NCI-H748 (cell line): ENCODE measurements at regions not wholly inside any gene's neighbourhood (a gene's known extent, or its start where the extent isn't known, plus 50 kb on each side); places are given as distances from the start of the nearest gene placed in this dataset.
"Not testable (repeated sequence)": the region's sequence is repeated elsewhere in the genome, so short reads cannot be mapped to it uniquely, and the experiment has no call there.

Experiments used
- DNase-seq: peaks from one replicate; lab custom pipeline; 2025; ENCODE audit not compliant: unreplicated experiment; lab: John Stamatoyannopoulos, UW

GRCh38 chr13:91242652-91243051 is 104.8 kb upstream of the MIR17HG start:
- DNase-seq = no peak

- DNase-seq = no peak
Measured at GRCh38 chr13:91245288-91245687, 102.2 kb upstream of the MIR17HG start.

- peak; percentile 25 for DNase-seq
Measured at GRCh38 chr13:91247768-91248167, 99.7 kb upstream of the MIR17HG start.

GRCh38 chr13:91248249-91248648 is 99.2 kb upstream of the MIR17HG start:
- DNase-seq = no peak

- DNase-seq = no peak
Measured at GRCh38 chr13:91249370-91249769, 98.1 kb upstream of the MIR17HG start.

- no peak for DNase-seq
Measured at GRCh38 chr13:91249861-91250260, 97.6 kb upstream of the MIR17HG start.

GRCh38 chr13:91251573-91251972 is 95.9 kb upstream of the MIR17HG start:
- DNase-seq = not testable (repeated sequence)

- no peak for DNase-seq
Measured at GRCh38 chr13:91264484-91264883, 83.0 kb upstream of the MIR17HG start.

- DNase-seq = no peak
Measured at GRCh38 chr13:91269237-91269636, 78.2 kb upstream of the MIR17HG start.

GRCh38 chr13:91270031-91270430 is 77.5 kb upstream of the MIR17HG start:
- no peak for DNase-seq

- no peak for DNase-seq
Measured at GRCh38 chr13:91272235-91272777, 75.2 kb upstream of the MIR17HG start.

- no peak for DNase-seq
Measured at GRCh38 chr13:91273675-91274074, 73.8 kb upstream of the MIR17HG start.

- no peak for DNase-seq
Measured at GRCh38 chr13:91277013-91277676, 70.3 kb upstream of the MIR17HG start.

GRCh38 chr13:91278291-91278690 is 69.2 kb upstream of the MIR17HG start:
- DNase-seq = no peak

- no peak for DNase-seq
Measured at GRCh38 chr13:91278888-91279287, 68.6 kb upstream of the MIR17HG start.

- no peak for DNase-seq
Measured at GRCh38 chr13:91280801-91281200, 66.7 kb upstream of the MIR17HG start.

- no peak for DNase-seq
Measured at GRCh38 chr13:91284335-91284734, 63.2 kb upstream of the MIR17HG start.

- peak; percentile 39 for DNase-seq
Measured at GRCh38 chr13:91286317-91286716, 61.2 kb upstream of the MIR17HG start.

- no peak for DNase-seq
Measured at GRCh38 chr13:91291078-91291477, 56.4 kb upstream of the MIR17HG start.

GRCh38 chr13:91292630-91293221 is 54.8 kb upstream of the MIR17HG start:
- DNase-seq = peak; percentile 52

- DNase-seq = peak; percentile 88
Measured at GRCh38 chr13:91295712-91296410, 51.6 kb upstream of the MIR17HG start.

GRCh38 chr13:91297503-91297902 is 50.0 kb upstream of the MIR17HG start:
- no peak for DNase-seq
